Stimulated activated naive CD4-positive, alpha-beta T cell treated with Interleukin-2 at 50 U/mL for 16 hours (primary cell): ENCODE measurements at regions not wholly inside any gene's neighbourhood (a gene's known extent, or its start where the extent isn't known, plus 50 kb on each side); places are given as distances from the start of the nearest gene placed in this dataset.
"Not testable (repeated sequence)": the region's sequence is repeated elsewhere in the genome, so short reads cannot be mapped to it uniquely, and the experiment has no call there.

Source experiments
- DNase-seq: peaks from one replicate; lab custom pipeline; 2025; lab: John Stamatoyannopoulos, UW

GRCh38 chr9:7542693-7543092 is 256.9 kb downstream of the DMAC1 start:
- no peak for DNase-seq

- DNase-seq: no peak
These were observed 257.5 kb downstream of the DMAC1 start for GRCh38 chr9:7542126-7542525.

- no peak for DNase-seq
These were observed 263.2 kb downstream of the DMAC1 start for GRCh38 chr9:7536310-7536939.

- no peak for DNase-seq
These were observed 265.2 kb downstream of the DMAC1 start for GRCh38 chr9:7534211-7534935.

GRCh38 chr9:7533376-7534090 is 266.0 kb downstream of the DMAC1 start:
- no peak for DNase-seq

- DNase-seq: no peak
These were observed 276.0 kb downstream of the DMAC1 start for GRCh38 chr9:7523426-7524043.

GRCh38 chr9:7520396-7520795 is 279.2 kb downstream of the DMAC1 start:
- DNase-seq: no peak

GRCh38 chr9:7516376-7516775 is 283.2 kb downstream of the DMAC1 start:
- DNase-seq: no peak

GRCh38 chr9:7510199-7510598 is 289.4 kb downstream of the DMAC1 start:
- DNase-seq: no peak

GRCh38 chr9:7509576-7510145 is 289.9 kb downstream of the DMAC1 start:
- DNase-seq: no peak

GRCh38 chr9:7508516-7508915 is 291.1 kb downstream of the DMAC1 start:
- no peak for DNase-seq

GRCh38 chr9:7507566-7508270 is 291.9 kb downstream of the DMAC1 start:
- DNase-seq: no peak

GRCh38 chr9:7507026-7507425 is 292.6 kb downstream of the DMAC1 start:
- DNase-seq: no peak

GRCh38 chr9:7500521-7500920 is 299.1 kb downstream of the DMAC1 start:
- no peak for DNase-seq

- no peak for DNase-seq
These were observed 307.9 kb downstream of the DMAC1 start for GRCh38 chr9:7491641-7492040.

- no peak for DNase-seq
These were observed 309.1 kb downstream of the DMAC1 start for GRCh38 chr9:7490317-7491108.

- DNase-seq: no peak
These were observed 310.5 kb downstream of the DMAC1 start for GRCh38 chr9:7489036-7489435.

GRCh38 chr9:7484014-7484413 is 315.6 kb downstream of the DMAC1 start:
- not testable (repeated sequence) for DNase-seq

GRCh38 chr9:7481570-7481969 is 318.0 kb downstream of the DMAC1 start:
- DNase-seq: no peak

GRCh38 chr9:7479300-7479699 is 320.3 kb downstream of the DMAC1 start:
- no peak for DNase-seq

GRCh38 chr9:7478646-7479045 is 320.9 kb downstream of the DMAC1 start:
- DNase-seq: no peak
